ENCODE measurements at regions not wholly inside any gene's neighbourhood (a gene's known extent, or its start where the extent isn't known, plus 50 kb on each side); places are given as distances from the start of the nearest gene placed in this dataset.

DNA sequence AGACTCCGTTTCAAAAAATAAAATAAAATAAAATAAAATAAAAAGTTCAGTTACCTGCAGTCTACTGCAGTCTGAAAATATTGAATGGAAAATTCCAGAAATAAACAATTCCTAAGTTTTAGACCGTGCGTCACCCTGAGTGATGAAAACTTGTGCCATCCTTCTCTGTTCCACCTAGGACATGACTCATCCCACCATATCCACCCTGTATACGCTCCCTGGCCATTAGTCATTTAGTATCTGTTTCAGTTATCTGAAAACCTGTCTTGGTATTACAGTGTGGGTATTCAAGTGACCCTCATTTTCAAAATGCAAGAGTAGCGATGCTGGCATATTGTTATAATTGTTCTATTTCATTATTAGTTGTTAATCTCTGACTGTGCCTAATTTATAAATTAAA, 51.8 kb upstream of the TEX48 start:
- H3K4me3 ChIP-seq, result no peak overlapping the region
- DNase-seq (ENCODE audit: low spot score in 2 of 2), result no peak
- in situ Hi-C loops (cut with MboI; ENCODE audit: low sequenced_read_pairs), result loop anchor here (10.0 kb wide), 1 partner anchor 171 kb away; no protein-coding TSS in a partner anchor
- H3K9me3 ChIP-seq, result no peaks in the 10 kb centered on the region
- no peaks in the 10 kb centered on the region for H3K4me1 ChIP-seq
- H3K27me3 ChIP-seq (ENCODE audit: low read depth), result peaks cover 14% of the 10 kb centered on the region; the same call in 1 of the 2 replicates
- H3K36me3 ChIP-seq (replicated peaks), result no peaks in the 10 kb centered on the region

DNA sequence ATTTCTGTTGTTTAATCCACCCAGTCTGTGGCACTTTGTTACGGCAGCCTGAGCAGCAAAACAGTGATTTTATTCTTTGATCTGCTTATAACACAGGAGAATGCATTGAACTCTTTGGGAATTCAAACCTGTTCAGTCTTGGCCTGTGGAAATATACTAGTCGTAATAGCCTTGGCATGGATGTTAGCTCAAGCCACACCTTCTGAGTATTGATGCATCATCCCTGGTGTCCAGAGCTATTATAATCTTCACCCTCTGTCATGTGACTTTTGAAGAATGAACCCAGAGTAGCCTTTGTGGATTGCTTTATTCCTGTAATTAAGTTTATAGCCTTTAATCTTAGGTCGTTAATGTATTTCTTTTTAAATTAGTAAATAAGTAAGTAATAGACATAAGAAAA, 50.8 kb upstream of the TEX48 start:
- H3K4me1 ChIP-seq, result no peaks in the 10 kb centered on the region
- H3K36me3 ChIP-seq (replicated peaks), result no peaks in the 10 kb centered on the region
- H3K4me3 ChIP-seq, result no peak overlapping the region
- H3K27me3 ChIP-seq (ENCODE audit: low read depth), result peaks cover 14% of the 10 kb centered on the region; the same call in 1 of the 2 replicates
- no peaks in the 10 kb centered on the region for H3K9me3 ChIP-seq
- DNase-seq (ENCODE audit: low spot score in 2 of 2), result no peak
- in situ Hi-C loops (cut with MboI; ENCODE audit: low sequenced_read_pairs), result loop anchor here (10.0 kb wide), 1 partner anchor 172 kb away; no protein-coding TSS in a partner anchor

All from HAP-1 (cell line).